ENCODE measurements at regions not wholly inside any gene's neighbourhood (a gene's known extent, or its start where the extent isn't known, plus 50 kb on each side); places are given as distances from the start of the nearest gene placed in this dataset.

GRCh38 chr3:104911376-104911775 is 455.3 kb upstream of the ALCAM start:
- TF ChIP-seq, protein P1, sequence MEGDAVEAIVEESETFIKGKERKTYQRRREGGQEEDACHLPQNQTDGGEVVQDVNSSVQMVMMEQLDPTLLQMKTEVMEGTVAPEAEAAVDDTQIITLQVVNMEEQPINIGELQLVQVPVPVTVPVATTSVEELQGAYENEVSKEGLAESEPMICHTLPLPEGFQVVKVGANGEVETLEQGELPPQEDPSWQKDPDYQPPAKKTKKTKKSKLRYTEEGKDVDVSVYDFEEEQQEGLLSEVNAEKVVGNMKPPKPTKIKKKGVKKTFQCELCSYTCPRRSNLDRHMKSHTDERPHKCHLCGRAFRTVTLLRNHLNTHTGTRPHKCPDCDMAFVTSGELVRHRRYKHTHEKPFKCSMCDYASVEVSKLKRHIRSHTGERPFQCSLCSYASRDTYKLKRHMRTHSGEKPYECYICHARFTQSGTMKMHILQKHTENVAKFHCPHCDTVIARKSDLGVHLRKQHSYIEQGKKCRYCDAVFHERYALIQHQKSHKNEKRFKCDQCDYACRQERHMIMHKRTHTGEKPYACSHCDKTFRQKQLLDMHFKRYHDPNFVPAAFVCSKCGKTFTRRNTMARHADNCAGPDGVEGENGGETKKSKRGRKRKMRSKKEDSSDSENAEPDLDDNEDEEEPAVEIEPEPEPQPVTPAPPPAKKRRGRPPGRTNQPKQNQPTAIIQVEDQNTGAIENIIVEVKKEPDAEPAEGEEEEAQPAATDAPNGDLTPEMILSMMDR (IDR thresholded peaks at IDR 0.05), result no peak
- Histone ChIP-seq H3K4me1 (no peaks in the 10 kb centered on the region), H3K4me3 (no peak overlapping the region), H3K27ac (no peak overlapping the region), H3K27me3 (no peaks in the 10 kb centered on the region), H3K9me3 (peaks cover 0 to 7% of the 10 kb centered on the region in 2 donors), H3K36me3 (no peaks in the 10 kb centered on the region)
- no peak for DNase-seq
- no peak for ATAC-seq
- intact Hi-C loops (cut with DNase I), result no loop called here

GRCh38 chr3:104916971-104917370 is 449.7 kb upstream of the ALCAM start:
- intact Hi-C loops (cut with DNase I), result no loop called here
- H3K4me3 ChIP-seq, result no peak overlapping the region
- H3K4me1 ChIP-seq, result no peaks in the 10 kb centered on the region
- DNase-seq (no peak), ATAC-seq (no peak)
- TF ChIP-seq, protein P1 (IDR thresholded peaks at IDR 0.05), result no peak
- H3K27me3 ChIP-seq, result no peaks in the 10 kb centered on the region
- H3K27ac ChIP-seq, result no peak overlapping the region
- peaks cover 0 to 11% of the 10 kb centered on the region in 2 donors for H3K9me3 ChIP-seq
- no peaks in the 10 kb centered on the region for H3K36me3 ChIP-seq

GRCh38 chr3:104920512-104920911 is 446.2 kb upstream of the ALCAM start:
- H3K4me3 ChIP-seq, result no peak overlapping the region
- TF ChIP-seq, protein P1 (IDR thresholded peaks at IDR 0.05), result no peak
- no peaks in the 10 kb centered on the region for H3K4me1 ChIP-seq
- H3K9me3 ChIP-seq, result peaks cover 0 to 11% of the 10 kb centered on the region in 2 donors
- H3K27ac ChIP-seq, result no peak overlapping the region
- no peak for DNase-seq
- no peaks in the 10 kb centered on the region for H3K36me3 ChIP-seq
- no peak for ATAC-seq
- no peaks in the 10 kb centered on the region for H3K27me3 ChIP-seq
- intact Hi-C loops (cut with DNase I), result no loop called here

DNA sequence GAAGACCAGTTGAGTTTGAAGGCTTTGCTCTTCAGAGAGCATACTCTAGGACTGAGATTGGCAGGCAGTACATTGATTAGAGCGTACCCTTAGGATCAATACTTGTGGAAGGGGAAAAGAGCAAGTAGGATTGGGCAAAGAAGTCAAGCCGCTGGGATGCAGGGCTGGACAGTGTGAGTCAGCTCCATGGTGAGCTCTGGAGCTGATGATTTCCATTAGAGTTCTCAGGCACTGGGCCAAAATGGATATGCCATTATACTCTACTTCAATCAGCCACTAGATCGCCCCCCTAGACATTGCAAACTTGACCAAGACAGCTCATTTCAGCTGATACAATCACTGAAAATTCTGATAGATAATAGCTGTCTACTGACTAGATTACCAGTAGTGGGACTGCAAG is 432.7 kb upstream of the ALCAM start:
- H3K9me3 ChIP-seq, result peaks cover 0 to 3% of the 10 kb centered on the region in 2 donors
- DNase-seq (no peak), ATAC-seq (no peak)
- H3K4me1 ChIP-seq, result no peaks in the 10 kb centered on the region
- H3K4me3 ChIP-seq, result no peak overlapping the region
- no peak overlapping the region for H3K27ac ChIP-seq
- TF ChIP-seq, protein P1 (IDR thresholded peaks at IDR 0.05), result no peak
- H3K27me3 ChIP-seq, result no peaks in the 10 kb centered on the region
- intact Hi-C loops (cut with DNase I), result no loop called here
- H3K36me3 ChIP-seq, result no peaks in the 10 kb centered on the region

DNA sequence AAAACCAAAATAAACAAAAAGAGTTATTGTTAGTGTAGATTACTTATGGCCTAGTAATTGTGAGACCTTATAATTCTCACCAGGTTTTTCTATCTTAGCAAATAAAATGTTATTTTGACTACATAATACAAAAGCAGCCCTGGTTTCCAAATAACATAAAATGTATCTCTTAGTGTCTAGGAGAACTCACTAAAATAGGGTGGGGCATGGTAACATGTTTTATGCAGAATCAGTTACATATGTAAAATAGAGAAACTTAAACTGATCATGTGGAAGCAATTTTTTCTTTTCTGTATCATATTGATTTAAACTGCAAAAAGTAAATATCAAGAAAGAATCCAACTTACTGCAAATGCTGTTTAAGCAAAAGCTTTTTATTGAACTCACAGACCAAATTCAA is 431.1 kb upstream of the ALCAM start:
- H3K4me1 ChIP-seq, result no peaks in the 10 kb centered on the region
- ATAC-seq, result no peak
- no peaks in the 10 kb centered on the region for H3K9me3 ChIP-seq
- no peak overlapping the region for H3K27ac ChIP-seq
- DNase-seq, result no peak
- intact Hi-C loops (cut with DNase I), result no loop called here
- H3K4me3 ChIP-seq, result no peak overlapping the region
- TF ChIP-seq, protein P1 (IDR thresholded peaks at IDR 0.05), result no peak
- H3K27me3 ChIP-seq, result no peaks in the 10 kb centered on the region
- no peaks in the 10 kb centered on the region for H3K36me3 ChIP-seq

Data from left lung (tissue), 4 donors.